Smooth muscle cell (in vitro differentiated cells): ENCODE measurements at regions not wholly inside any gene's neighbourhood (a gene's known extent, or its start where the extent isn't known, plus 50 kb on each side); places are given as distances from the start of the nearest gene placed in this dataset.

Source experiments
- DNase-seq: peaks from one replicate; lab custom pipeline; 2025; ENCODE audit not compliant: unreplicated experiment; lab: John Stamatoyannopoulos, UW
- H2AFZ ChIP-seq: fragments of 200-600 bp; sonication (generic); 2 replicates; pipeline ENCODE4 v1.6.0; 2016; ENCODE audit warnings: antibody characterized with exemption, low read depth, mild to moderate bottlenecking
- H3F3A ChIP-seq: fragments of 200-600 bp; sonication (generic); 2 replicates; pipeline ENCODE4 v1.6.0; 2017; ENCODE audit warnings: antibody characterized with exemption, low read depth
- H3K27ac ChIP-seq: fragments of 200-600 bp; sonication (generic); 2 replicates; pipeline ENCODE4 v1.5.1; 2016; ENCODE audit warnings: low read depth, mild to moderate bottlenecking
- H3K27me3 ChIP-seq: fragments of 200-600 bp; sonication (generic); 2 replicates; pipeline ENCODE4 v1.6.1; 2016; ENCODE audit warnings: low read depth, mild to moderate bottlenecking
- H3K36me3 ChIP-seq: fragments of 200-600 bp; sonication (generic); 2 replicates; pipeline ENCODE4 v1.5.1; 2016; ENCODE audit warnings: low read depth
- H3K4me1 ChIP-seq: fragments of 200-600 bp; sonication (generic); 2 replicates; pipeline ENCODE4 v1.5.1; 2016; ENCODE audit warnings: low read depth
- H3K4me2 ChIP-seq: fragments of 200-600 bp; sonication (generic); 2 replicates; pipeline ENCODE4 v1.6.0; 2016; ENCODE audit warnings: mild to moderate bottlenecking
- H3K4me3 ChIP-seq: fragments of 200-600 bp; sonication (generic); 2 replicates; pipeline ENCODE4 v1.5.1; 2016; ENCODE audit warnings: mild to moderate bottlenecking
- H3K79me2 ChIP-seq: fragments of 200-600 bp; sonication (generic); 2 replicates; pipeline ENCODE4 v1.6.0; 2016; ENCODE audit warnings: low read depth, mild to moderate bottlenecking
- H3K9ac ChIP-seq: fragments of 200-600 bp; sonication (generic); 2 replicates; pipeline ENCODE4 v1.6.0; 2016; ENCODE audit warnings: low read depth
- H3K9me3 ChIP-seq: fragments of 200-600 bp; sonication (generic); replicated peaks from 2 replicates; pipeline ENCODE4 v1.5.1; 2016; ENCODE audit warnings: low read depth
- H4K20me1 ChIP-seq: fragments of 200-600 bp; sonication (generic); 2 replicates; pipeline ENCODE4 v1.6.0; 2016; ENCODE audit warnings: low read depth
- WGBS: methylation state at CpG from one replicate; pipeline ENCODE4 v1.1.7; 2016; ENCODE audit warnings: low lambda C conversion rate; 5-methylcytosine and 5-hydroxymethylcytosine counted together
- TF ChIP-seq, protein P1 (sequence below): fragments of 200-600 bp; sonication (generic); IDR thresholded peaks from 2 replicates; pipeline ENCODE4 v1.5.1; 2017; ENCODE audit warnings: borderline replicate concordance, mild to moderate bottlenecking, antibody characterized with exemption; ENCODE audit not compliant: insufficient read depth, poor library complexity, severe bottlenecking

DNA sequence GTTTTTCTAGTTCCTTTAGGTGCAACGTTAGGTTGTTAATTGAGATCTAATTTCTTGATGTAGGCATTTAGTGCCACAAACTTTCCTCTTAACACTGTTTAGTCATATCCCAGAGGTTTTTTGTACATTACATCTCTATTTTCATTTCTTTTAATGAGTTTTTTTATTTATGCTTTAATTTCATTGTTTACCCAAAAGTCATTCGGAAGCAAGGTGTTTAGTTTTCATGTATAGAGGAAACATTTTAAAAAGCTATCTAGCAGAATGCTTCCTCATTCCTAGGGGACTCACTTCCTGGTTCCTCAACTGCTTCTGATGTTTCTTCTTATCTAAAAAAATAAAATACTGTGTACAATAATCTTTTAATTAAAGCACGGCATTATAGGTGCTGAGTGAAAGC is 307.2 kb upstream of the CAMK1G start:
- H3K9ac ChIP-seq = no peak overlapping the region
- no peaks in the 10 kb centered on the region for H3K4me1 ChIP-seq
- no peaks in the 10 kb centered on the region for H4K20me1 ChIP-seq
- WGBS = 93% methylated on average over 3 of the region's 3 CpGs
- no peak overlapping the region for H3K4me3 ChIP-seq
- DNase-seq = no peak
- H3K27me3 ChIP-seq = no peaks in the 10 kb centered on the region
- H3K4me2 ChIP-seq = no peak overlapping the region
- H3K79me2 ChIP-seq = no peaks in the 10 kb centered on the region
- H3F3A ChIP-seq = no peaks in the 10 kb centered on the region
- TF ChIP-seq, protein P1, sequence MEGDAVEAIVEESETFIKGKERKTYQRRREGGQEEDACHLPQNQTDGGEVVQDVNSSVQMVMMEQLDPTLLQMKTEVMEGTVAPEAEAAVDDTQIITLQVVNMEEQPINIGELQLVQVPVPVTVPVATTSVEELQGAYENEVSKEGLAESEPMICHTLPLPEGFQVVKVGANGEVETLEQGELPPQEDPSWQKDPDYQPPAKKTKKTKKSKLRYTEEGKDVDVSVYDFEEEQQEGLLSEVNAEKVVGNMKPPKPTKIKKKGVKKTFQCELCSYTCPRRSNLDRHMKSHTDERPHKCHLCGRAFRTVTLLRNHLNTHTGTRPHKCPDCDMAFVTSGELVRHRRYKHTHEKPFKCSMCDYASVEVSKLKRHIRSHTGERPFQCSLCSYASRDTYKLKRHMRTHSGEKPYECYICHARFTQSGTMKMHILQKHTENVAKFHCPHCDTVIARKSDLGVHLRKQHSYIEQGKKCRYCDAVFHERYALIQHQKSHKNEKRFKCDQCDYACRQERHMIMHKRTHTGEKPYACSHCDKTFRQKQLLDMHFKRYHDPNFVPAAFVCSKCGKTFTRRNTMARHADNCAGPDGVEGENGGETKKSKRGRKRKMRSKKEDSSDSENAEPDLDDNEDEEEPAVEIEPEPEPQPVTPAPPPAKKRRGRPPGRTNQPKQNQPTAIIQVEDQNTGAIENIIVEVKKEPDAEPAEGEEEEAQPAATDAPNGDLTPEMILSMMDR = no peak
- H3K9me3 ChIP-seq = no peaks in the 10 kb centered on the region
- no peak overlapping the region for H3K27ac ChIP-seq
- no peak overlapping the region for H2AFZ ChIP-seq
- H3K36me3 ChIP-seq = no peaks in the 10 kb centered on the region

DNA sequence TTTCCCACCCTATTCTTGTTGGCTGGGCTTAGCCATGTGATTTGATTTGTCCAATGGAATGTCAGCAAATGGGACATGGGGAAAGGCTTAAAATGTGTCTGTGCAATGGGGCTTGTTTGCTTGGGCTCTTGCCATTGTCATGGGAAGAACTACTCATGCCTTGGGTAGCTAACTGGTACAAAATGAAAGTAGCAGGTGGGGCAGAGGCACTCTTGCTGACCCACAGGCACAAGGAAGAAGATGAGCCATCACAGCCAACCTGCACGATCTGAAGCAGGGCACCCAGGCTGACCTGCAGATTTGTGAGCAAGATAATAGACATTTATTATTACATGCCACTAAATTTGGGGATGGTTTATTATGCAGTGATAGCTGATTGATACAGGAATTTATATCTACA is 305.9 kb upstream of the CAMK1G start:
- H4K20me1 ChIP-seq = no peaks in the 10 kb centered on the region
- H2AFZ ChIP-seq = no peak overlapping the region
- no peaks in the 10 kb centered on the region for H3K36me3 ChIP-seq
- no peak for DNase-seq
- H3K4me2 ChIP-seq = no peak overlapping the region
- TF ChIP-seq, protein P1 = no peak
- H3K79me2 ChIP-seq = no peaks in the 10 kb centered on the region
- no peak overlapping the region for H3K27ac ChIP-seq
- no peaks in the 10 kb centered on the region for H3F3A ChIP-seq
- WGBS = 81% methylated on average over 1 of the region's 1 CpG
- H3K4me3 ChIP-seq = no peak overlapping the region
- no peaks in the 10 kb centered on the region for H3K9me3 ChIP-seq
- no peaks in the 10 kb centered on the region for H3K27me3 ChIP-seq
- H3K4me1 ChIP-seq = no peaks in the 10 kb centered on the region
- no peak overlapping the region for H3K9ac ChIP-seq

DNA sequence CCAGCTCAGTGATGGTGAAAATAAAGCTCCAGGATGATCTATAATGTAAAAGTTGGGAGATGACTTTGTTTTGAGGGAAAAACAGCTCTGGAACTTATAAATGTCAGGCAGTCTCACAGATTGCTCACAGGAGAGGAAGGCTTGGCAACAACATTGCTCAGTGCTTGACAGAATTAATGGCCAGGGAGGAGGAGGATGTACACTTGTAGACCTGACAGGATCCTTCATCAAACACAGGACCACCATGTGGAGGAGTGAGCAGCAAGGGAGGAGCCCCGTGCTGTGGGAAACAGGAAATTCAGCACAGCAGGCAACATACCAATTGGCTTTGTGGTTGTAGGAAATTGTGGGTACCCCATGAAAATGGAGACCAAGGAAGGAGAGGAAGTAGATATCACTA is 291.8 kb upstream of the CAMK1G start:
- 60% methylated on average over 1 of the region's 1 CpG for WGBS
- Histone ChIP-seq H4K20me1 (no peaks in the 10 kb centered on the region), H3K4me2 (no peak overlapping the region), H3K79me2 (no peaks in the 10 kb centered on the region), H3K9me3 (no peaks in the 10 kb centered on the region), H3F3A (no peaks in the 10 kb centered on the region), H3K4me1 (no peaks in the 10 kb centered on the region), H3K4me3 (no peak overlapping the region), H2AFZ (no peak overlapping the region), H3K27ac (no peak overlapping the region), H3K9ac (no peak overlapping the region), H3K36me3 (no peaks in the 10 kb centered on the region), H3K27me3 (peaks cover 4% of the 10 kb centered on the region)
- TF ChIP-seq, protein P1 = no peak
- DNase-seq = no peak

DNA sequence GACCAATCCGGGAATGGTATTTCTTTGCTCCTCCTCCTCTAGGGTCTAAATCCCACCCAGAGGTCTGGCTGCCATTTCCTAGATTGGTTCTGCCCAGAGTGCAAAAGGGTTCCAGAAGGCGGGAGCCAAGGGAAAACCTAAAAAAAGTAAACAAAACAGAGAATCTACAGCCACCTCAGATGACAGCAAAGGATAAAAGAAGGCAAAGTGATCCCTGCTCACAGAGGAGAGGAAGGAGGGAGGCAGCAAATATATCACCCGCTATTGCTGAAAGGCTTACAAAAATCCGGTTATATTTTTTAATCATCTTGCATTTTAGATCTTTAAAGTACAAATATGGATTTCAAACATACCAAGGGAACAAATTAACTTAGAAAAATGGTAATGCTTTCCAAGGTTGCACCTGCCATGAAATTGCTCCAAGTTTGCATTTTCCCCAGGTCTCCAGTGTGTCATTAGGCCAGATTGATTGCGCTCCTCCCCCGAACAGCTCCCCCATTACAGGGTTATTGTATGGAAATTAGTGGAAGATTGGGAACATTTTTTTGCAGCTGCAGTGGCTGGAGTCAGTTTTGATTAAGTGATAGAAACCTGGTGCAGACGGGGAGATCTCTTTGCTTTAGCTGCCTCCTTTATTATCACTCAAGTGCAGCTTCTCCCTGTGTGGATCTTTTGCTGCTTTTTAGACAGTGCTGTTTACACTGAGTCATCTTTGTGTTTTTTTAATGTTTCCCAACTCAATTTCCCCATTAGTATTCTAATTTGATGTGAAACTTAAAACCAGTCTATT is 280.5 kb upstream of the CAMK1G start:
- Histone ChIP-seq H3K4me1 (peaks cover 9% of the 10 kb centered on the region), H3K9ac (no peak overlapping the region), H4K20me1 (no peaks in the 10 kb centered on the region), H3F3A (no peaks in the 10 kb centered on the region), H3K9me3 (no peaks in the 10 kb centered on the region), H3K4me3 (no peak overlapping the region), H3K36me3 (no peaks in the 10 kb centered on the region), H3K27ac (no peak overlapping the region), H3K79me2 (no peaks in the 10 kb centered on the region), H2AFZ (no peak overlapping the region), H3K27me3 (no peaks in the 10 kb centered on the region), H3K4me2 (no peak overlapping the region)
- TF ChIP-seq, protein P1 = no peak
- no peak for DNase-seq
- WGBS = 90% methylated on average over 7 of the region's 7 CpGs
